Keratinocyte (primary cell): ENCODE measurements at regions not wholly inside any gene's neighbourhood (a gene's known extent, or its start where the extent isn't known, plus 50 kb on each side); places are given as distances from the start of the nearest gene placed in this dataset.

Experiments
- CTCF ChIP-seq, 3 experiments: IDR thresholded peaks in 1 of 3; conservative IDR thresholded peaks in 1 of 3; optimal IDR thresholded peaks in 1 of 3; 2 replicates in 2 of 3; 3 replicates in 1 of 3; pipeline versions ENCODE3 to v1.5.1; 2011; ENCODE audit warnings: low read length in 3 of 3, mild to moderate bottlenecking in 3 of 3, moderate library complexity in 2 of 3, control low read depth in 1 of 3, inconsistent platforms in 1 of 3; ENCODE audit not compliant: insufficient read depth in 2 of 3; ENCODE audit errors: extremely low read depth in 1 of 3
- EZH2 ChIP-seq: IDR thresholded peaks from one replicate; pipeline ENCODE4 v1.6.1; 2012; ENCODE audit warnings: inconsistent platforms, mild to moderate bottlenecking, low read length, moderate library complexity

DNA sequence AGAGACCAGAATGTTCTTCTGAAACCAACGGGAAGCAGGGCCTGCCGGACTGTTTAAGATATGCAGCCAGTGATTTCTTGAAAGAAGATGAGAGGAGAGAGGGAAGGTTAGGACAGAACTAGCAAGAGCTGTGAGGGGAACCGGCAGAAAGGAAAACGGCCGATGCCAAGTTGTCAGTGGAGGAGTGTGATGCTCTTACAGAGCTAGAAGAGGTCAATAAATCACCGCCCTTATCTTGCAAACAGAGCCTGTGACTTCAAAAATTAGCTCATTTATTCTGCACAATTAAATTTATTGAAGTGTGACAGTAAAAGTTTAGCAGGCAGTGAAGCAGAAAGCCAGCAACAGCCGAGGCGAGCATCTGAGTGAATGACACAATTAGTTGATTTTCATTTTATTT, 509.5 kb upstream of the ID4 start:
- TF ChIP-seq CTCF (optimal IDR thresholded peaks at IDR 0.05 in 1 of 3, IDR thresholded peaks at IDR 0.05 in 1 of 3, conservative IDR thresholded peaks at IDR 0.05 in 1 of 3; ENCODE audit: extremely low read depth in 1 of 3, insufficient read depth in 2 of 3, low read length in 3 of 3) (no peak), EZH2 (no peak)
